Hematopoietic multipotent progenitor cell treated with erythropoietin and hydrocortisone succinate and interleukin-3 and kit ligand, for 4 days (in vitro differentiated cells): ENCODE measurements at regions not wholly inside any gene's neighbourhood (a gene's known extent, or its start where the extent isn't known, plus 50 kb on each side); places are given as distances from the start of the nearest gene placed in this dataset.
A peak's percentile ranks its signal among the peaks of the same experiment; 100 is the strongest.

Experiments
- DNase-seq: peaks from one replicate; pipeline ENCODE4 v3.0.0-alpha.2; 2015

GRCh38 chr9:126017758-126018157, 270.6 kb downstream of the PBX3 start:
- no peak for DNase-seq

- no peak for DNase-seq
Observed at GRCh38 chr9:126020836-126021235, 273.7 kb downstream of the PBX3 start.

- no peak for DNase-seq
Observed at GRCh38 chr9:126023962-126024361, 276.8 kb downstream of the PBX3 start.

DNA sequence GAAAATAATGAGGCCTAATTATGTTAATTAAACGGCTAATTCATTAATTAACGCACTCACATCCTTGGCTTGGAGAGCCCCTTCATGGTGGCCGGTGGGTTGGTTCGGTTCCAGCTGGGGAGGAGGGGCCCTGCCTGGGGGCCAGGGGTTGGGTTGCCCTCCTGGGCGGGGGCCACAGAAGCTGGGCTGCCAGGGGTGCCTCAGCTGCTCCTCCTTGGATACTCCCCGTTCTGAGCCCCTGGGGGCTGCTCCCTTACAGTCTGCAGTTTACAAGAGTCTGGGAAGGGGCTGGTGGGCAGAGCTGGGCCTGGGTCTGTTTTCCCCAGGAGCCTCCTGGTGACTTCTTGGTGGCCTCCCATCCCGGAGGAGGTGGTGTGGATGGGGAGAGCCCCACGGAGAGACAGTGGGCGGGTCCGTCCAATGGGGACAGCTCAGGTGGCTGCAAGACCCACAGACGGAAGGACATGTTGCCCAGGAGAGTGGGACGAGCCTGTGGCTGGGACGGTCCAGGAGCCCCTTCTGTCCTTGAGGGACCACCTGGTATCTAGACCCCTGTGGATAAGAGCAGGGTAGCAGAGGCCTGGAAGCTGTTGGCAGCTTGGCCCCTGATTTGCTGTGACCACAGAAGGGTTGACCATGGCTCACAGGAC, 277.5 kb downstream of the PBX3 start:
- no peak for DNase-seq

DNA sequence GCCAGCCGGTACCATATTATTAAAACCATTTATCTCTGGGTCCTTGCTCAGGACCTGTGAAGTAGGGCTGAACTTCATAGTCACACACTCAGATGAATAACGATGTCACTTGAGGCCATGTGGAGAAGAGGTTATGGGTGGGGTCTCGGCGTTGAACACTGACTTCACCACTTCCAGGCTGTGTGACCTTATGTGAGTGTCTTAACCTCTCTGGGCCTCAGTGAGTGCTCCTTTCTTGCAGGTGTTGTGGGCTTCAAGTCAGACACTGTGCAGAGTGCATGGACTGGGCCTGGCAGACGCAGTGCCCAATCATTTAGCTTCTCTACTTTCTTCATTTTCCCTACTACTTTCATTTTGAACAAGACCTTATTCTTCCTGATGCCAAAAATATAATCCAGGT, 278.8 kb downstream of the PBX3 start:
- DNase-seq: no peak

GRCh38 chr9:126027566-126027965, 280.4 kb downstream of the PBX3 start:
- no peak for DNase-seq

DNA sequence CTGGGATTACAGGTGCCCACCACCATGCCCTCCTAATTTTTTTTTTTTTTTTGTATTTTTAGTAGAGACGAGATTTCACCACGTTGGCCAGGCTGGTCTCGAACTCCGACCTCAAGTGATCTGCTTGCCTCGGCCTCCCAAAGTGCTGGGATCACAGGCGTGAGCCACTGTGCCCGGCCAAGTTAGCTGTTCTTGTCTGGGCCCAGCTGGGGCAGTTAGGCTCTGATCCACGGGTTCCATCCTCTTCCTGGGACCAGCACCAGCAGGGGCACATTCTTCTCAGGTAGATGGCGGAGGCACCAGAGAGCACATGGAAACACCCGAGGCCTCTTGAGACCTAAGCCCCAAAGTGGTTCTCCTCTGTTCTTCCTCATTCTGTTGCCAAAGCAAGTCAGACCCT, 281.6 kb downstream of the PBX3 start:
- DNase-seq: no peak

GRCh38 chr9:126030716-126031115, 283.5 kb downstream of the PBX3 start:
- no peak for DNase-seq

GRCh38 chr9:126031116-126031515, 283.9 kb downstream of the PBX3 start:
- DNase-seq: no peak

DNA sequence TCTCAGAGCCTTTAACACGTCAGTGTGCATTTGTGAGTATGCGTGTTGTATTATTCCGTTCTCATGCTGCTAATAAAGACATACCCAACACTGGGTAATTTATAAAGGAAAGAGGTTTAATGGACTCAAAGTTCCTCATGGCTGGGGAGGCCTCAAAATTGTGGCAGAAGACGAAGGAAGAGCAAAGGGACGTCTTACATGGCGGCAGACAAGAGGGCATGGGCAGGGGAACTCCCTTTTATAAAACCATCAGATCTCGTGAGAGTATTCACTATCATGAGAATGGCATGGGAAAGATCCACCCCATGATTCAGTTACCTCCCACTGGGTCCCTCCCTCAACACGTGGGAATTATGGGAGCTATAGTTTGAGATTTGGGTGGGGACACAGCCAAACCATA, 285.0 kb downstream of the PBX3 start:
- no peak for DNase-seq

GRCh38 chr9:126033318-126033717, 286.1 kb downstream of the PBX3 start:
- DNase-seq: no peak

DNA sequence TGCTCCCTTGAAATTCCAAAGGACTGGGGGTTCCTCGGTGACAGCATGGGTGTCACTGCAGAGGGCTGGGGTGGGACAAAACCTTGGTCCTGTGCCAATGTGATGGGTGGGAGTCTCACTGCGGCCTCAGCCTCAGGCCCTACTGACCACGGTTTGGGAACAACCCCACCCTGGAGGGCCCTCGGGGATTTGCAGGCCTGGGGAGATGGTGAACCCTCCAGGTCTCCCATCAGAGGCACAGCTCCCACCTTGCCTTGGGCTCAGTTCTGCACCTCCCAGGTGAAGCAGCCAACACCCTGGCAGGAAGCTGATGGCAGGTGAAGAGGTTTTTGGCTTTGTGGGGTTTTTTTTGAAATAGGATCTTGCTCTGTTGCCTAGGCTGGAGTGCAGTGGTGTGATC, 286.8 kb downstream of the PBX3 start:
- DNase-seq: no peak

DNA sequence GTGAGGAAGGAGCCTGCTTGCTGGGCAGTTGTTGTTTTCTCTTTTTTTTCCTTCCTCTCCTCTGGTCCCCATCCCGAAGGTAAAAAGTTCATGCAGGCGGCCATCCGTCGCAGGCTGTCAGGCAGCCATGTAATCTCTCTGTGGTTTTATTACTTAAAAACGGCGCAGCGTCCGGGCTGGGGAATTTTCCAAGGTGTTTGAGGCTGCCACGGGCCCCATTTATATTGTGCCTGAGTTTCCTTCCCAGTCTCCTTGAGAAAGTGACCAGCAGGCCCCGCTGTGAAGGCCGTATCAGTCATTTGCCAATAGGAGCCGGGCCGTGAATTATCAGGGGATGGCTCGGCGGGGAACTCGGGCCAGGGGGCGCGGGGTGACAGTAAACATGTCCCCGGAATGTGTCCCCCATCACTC, 289.7 kb downstream of the PBX3 start:
- DNase-seq: no peak

- no peak for DNase-seq
Observed at GRCh38 chr9:126038790-126039189, 287.8 kb upstream of the MVB12B start.

GRCh38 chr9:126043681-126044080, 282.9 kb upstream of the MVB12B start:
- DNase-seq: no peak

DNA sequence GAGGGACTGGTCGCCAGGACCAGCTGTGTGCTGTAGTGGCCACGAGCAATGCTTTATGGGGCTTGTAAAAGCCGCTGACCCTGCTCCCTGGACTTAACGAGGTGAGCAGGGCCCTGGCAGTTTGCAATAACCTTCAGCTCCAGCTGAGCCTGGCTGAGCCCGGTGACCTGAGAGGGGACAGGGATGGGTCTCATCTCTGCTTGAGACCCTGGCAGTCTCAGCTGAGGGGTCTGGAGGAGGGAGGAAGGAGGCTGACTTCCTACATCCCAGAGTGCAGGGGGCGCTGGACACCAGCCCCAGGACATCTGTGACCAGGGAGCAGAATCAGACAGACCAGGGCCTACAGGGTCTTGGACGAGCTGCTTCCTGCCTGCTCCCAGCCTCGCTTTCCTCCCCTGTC, 277.5 kb upstream of the MVB12B start:
- no peak for DNase-seq

- no peak for DNase-seq
Observed at GRCh38 chr9:126049896-126050604, 276.6 kb upstream of the MVB12B start.

- DNase-seq: no peak
Observed at GRCh38 chr9:126050605-126050990, 276.0 kb upstream of the MVB12B start.

DNA sequence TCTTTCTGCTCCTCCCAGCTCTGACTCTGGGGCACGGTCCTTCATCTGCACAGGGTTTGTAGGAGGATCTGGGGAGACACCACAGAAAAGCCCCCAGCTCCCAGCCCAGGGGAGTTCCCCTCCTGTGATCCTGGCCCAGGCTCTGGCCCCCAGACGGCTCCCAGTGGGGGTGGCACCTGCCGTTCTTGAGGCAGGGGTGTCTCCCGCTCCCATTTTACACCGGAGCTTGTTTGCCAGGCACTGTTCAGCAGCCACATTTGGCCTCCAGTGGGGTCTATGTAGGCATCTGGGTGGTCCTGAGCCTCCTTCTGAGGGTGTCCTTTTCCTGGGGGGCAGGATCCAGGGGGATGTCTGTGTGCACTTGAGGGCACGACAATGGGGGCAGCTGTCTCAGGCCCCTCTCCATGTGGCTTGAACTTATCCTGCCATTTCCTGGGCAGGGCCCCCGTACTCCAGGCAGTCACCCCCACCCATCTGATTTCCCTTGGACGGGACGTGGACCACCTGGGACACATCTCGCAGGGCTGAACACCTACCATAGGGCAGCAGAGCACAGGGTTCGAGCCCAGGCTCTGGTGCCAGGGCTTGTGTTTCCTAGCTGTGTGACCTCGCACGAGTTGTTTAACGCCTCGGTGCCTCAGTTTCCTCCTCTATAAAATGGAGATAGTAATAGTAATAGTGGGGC, 275.0 kb upstream of the MVB12B start:
- DNase-seq: no peak

DNA sequence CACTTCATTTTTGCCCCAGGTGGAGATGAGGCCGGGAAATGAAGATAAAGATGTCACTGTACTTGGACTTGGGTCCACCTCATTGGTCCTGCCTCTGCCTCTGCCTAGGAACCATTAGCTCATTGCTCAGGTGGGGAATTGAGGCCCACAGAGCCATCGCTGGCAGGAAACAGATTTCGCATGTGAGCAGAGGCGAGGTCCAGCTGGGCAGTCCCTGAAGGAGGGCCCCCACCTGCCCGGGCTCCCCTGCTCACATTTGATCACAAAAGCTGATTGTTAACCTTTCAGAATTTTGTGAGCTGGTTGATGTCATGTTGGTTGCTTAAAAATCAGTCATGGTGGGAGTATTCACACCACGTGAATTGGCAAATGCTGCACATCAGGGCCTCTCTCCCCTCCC, 273.8 kb upstream of the MVB12B start:
- DNase-seq: no peak

DNA sequence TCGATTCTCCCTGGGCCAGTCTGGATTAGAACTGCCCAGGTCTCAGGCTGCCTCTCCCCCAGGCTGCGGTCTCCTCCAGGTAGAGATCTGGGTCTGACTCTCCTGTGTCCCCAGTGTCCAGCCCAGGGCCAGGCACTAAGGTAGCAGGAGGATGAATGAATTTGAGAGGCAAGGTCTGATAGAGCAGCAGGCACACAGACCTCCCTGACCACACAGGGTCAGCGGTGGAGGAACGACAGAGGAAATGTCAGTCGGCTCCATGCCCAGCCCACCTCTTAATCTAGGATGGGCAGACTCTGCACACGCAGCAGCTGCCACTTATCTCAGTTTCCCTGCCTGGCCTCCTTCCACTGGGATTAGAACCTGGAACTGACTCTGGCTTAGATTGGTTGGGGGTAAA, 272.7 kb upstream of the MVB12B start:
- DNase-seq: peak; percentile 13

DNA sequence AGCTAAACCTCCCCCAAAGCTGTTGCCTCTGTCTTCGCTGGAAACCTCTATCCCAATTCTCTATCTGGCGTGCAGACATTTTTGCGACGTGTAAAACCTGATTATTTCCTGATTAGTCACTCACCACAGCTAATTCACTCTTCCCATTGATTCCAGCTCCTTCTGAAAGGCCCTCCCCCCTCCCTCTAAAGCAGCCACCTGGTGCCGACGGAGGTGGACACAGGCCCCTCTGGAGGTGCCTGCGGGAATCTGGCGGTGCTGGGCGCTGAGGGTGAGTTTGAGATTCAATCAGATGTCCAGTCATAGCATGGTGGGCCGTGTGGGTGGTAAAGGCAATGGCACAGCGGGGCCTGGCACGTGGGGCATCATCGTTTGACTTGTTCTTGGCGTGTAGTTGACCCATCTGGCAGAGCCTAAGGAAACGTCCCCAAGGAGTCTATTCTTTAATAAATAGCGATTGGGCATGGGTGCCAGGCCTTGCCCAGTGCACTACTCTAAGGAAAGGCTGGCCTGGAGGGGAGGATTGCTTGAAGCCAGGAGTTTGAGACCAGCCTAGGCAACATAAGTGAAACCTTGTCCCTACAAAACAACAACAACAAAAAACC, 271.1 kb upstream of the MVB12B start:
- DNase-seq: no peak

GRCh38 chr9:126056312-126057021, 270.2 kb upstream of the MVB12B start:
- no peak for DNase-seq
